ENCODE measurements at regions not wholly inside any gene's neighbourhood (a gene's known extent, or its start where the extent isn't known, plus 50 kb on each side); places are given as distances from the start of the nearest gene placed in this dataset.

GRCh38 chr16:85395913-85396878 lies 216.9 kb upstream of the GSE1 start:
- DNase-seq (ENCODE audit: low read depth in 1 of 2, low spot score in 1 of 2) = peak in 1 of 2 donors; percentile 48
- Histone ChIP-seq H3K27me3 (no peaks in the 10 kb centered on the region), H3K27ac (no peak overlapping the region), H3K4me1 (ENCODE audit: low read depth) (peaks cover 21% of the 10 kb centered on the region), H3K4me3 (no peak overlapping the region), H3K9me3 (ENCODE audit: low read depth) (no peaks in the 10 kb centered on the region), H3K36me3 (no peaks in the 10 kb centered on the region)
- TF ChIP-seq CTCF (IDR thresholded peaks at IDR 0.05; ENCODE audit: low read depth, low read length) = no peak

- Histone ChIP-seq H3K4me1 (ENCODE audit: low read depth) (peaks cover 21% of the 10 kb centered on the region), H3K36me3 (no peaks in the 10 kb centered on the region), H3K9me3 (ENCODE audit: low read depth) (no peaks in the 10 kb centered on the region), H3K4me3 (no peak overlapping the region), H3K27me3 (no peaks in the 10 kb centered on the region), H3K27ac (no peak overlapping the region)
- no peak for TF ChIP-seq CTCF (IDR thresholded peaks at IDR 0.05; ENCODE audit: low read depth, low read length)
- no peak for DNase-seq (ENCODE audit: low read depth in 1 of 2, low spot score in 1 of 2)
Measured at GRCh38 chr16:85396879-85397871, 215.9 kb upstream of the GSE1 start.

- TF ChIP-seq CTCF (IDR thresholded peaks at IDR 0.05; ENCODE audit: low read depth, low read length) = no peak
- DNase-seq (ENCODE audit: low read depth in 1 of 2, low spot score in 1 of 2) = no peak
Measured at GRCh38 chr16:85398050-85398451, 215.1 kb upstream of the GSE1 start.

GRCh38 chr16:85398688-85399582 lies 214.2 kb upstream of the GSE1 start:
- TF ChIP-seq CTCF (IDR thresholded peaks at IDR 0.05; ENCODE audit: low read depth, low read length) = no peak
- H3K27ac ChIP-seq = no peak overlapping the region
- no peaks in the 10 kb centered on the region for H3K36me3 ChIP-seq
- H3K4me3 ChIP-seq = no peak overlapping the region
- H3K4me1 ChIP-seq (ENCODE audit: low read depth) = peaks cover 19% of the 10 kb centered on the region
- H3K27me3 ChIP-seq = no peaks in the 10 kb centered on the region
- no peak for DNase-seq (ENCODE audit: low read depth in 1 of 2, low spot score in 1 of 2)
- H3K9me3 ChIP-seq (ENCODE audit: low read depth) = no peaks in the 10 kb centered on the region

More at GRCh38 chr16:85398050-85398451, 215.1 kb upstream of the GSE1 start:
- no peaks in the 10 kb centered on the region for H3K36me3 ChIP-seq
- H3K27me3 ChIP-seq = no peaks in the 10 kb centered on the region
- no peak overlapping the region for H3K27ac ChIP-seq
- no peak overlapping the region for H3K4me3 ChIP-seq
- no peaks in the 10 kb centered on the region for H3K9me3 ChIP-seq (ENCODE audit: low read depth)
- H3K4me1 ChIP-seq (ENCODE audit: low read depth) = peaks cover 21% of the 10 kb centered on the region
